ENCODE measurements at regions not wholly inside any gene's neighbourhood (a gene's known extent, or its start where the extent isn't known, plus 50 kb on each side); places are given as distances from the start of the nearest gene placed in this dataset.
"Not testable (repeated sequence)": the region's sequence is repeated elsewhere in the genome, so short reads cannot be mapped to it uniquely, and the experiment has no call there.

DNA sequence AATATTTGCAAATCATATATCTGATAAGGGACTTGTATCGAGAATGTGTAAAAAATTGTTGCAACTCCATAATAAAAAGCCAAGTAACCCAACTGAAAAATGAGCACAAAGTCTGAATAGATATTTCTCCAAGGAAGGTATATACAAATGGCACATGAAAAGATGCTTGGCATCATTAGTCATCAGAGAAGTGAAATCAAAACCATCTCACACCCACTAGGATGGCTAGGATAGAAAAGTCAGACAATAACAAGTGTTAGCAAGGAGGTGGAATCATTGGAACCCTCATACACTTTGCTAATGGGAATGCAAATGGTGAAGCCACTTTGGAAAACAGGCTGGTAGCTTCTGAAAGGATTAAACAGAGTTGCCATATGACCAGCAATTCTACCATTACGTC lies 182.7 kb downstream of the ERCC6L2 start:
- H3K4me1 Mint-ChIP-seq (ENCODE audit: low read depth) = peaks cover 39% of the 10 kb centered on the region
- H3K27ac Mint-ChIP-seq = no peak overlapping the region

DNA sequence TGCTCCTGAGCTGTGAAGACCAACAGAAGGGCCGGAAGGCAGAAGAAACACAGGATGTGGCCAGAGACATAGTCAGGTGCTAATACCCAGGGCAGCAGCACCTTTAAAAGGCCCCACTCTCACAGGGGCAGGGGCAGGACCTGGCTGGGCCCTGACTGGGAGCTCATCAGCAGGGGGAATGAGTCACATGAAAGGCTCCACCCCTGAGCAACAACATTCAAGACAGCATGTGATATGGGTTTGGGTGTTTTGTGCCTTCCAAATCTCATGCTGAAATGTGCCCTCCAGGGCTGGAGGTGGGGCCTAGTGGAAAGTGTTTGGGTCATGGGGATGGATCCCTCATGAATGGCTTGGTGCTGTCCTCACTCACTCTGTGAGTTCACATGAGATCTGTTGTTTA lies 181.7 kb downstream of the ERCC6L2 start:
- H3K9me3 Mint-ChIP-seq = peaks cover 9% of the 10 kb centered on the region
- H3K27ac Mint-ChIP-seq = no peak overlapping the region
- no peak for DNase-seq (ENCODE audit: low spot score)
- H3K4me1 Mint-ChIP-seq (ENCODE audit: low read depth) = peaks cover 37% of the 10 kb centered on the region
- H3K4me3 Mint-ChIP-seq = no peak overlapping the region
- H3K27me3 Mint-ChIP-seq (ENCODE audit: insufficient read depth) = peaks cover 2% of the 10 kb centered on the region
- peaks cover 2% of the 10 kb centered on the region for H3K36me3 Mint-ChIP-seq (ENCODE audit: low read depth)
- intact Hi-C loops (cut with micrococcal nuclease) = no loop called here

More for the DNA sequence above, 182.7 kb downstream of the ERCC6L2 start:
- H3K4me3 Mint-ChIP-seq = no peak overlapping the region
- peaks cover 2% of the 10 kb centered on the region for H3K36me3 Mint-ChIP-seq (ENCODE audit: low read depth)
- DNase-seq (ENCODE audit: low spot score) = no peak
- H3K27me3 Mint-ChIP-seq (ENCODE audit: insufficient read depth) = no peaks in the 10 kb centered on the region
- intact Hi-C loops (cut with micrococcal nuclease) = loop anchor here (2.0 kb wide), 1 partner anchor 41 kb away; no protein-coding TSS in a partner anchor
- H3K9me3 Mint-ChIP-seq = peaks cover 9% of the 10 kb centered on the region

DNA sequence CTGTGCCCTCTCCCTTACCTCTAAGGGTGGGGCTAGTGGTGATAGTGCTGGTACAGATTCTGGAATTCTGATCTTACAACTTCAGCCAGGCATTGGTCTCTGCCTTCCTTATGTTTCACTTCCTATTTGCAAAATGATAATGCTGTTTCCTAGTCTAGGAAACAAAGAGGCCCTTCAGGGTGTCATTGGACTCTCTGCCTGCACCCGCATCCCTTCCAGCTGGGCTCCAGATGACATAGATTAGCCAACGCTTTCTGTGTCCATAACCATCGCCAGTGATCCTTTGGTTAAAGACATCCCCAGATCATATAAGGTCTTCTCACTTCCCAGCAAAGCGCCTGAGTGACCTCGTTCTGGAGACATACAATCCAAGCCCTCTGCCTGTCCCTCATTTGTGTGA lies 180.7 kb downstream of the ERCC6L2 start:
- no peak for DNase-seq (ENCODE audit: low spot score)
- intact Hi-C loops (cut with micrococcal nuclease) = no loop called here
- H3K4me3 Mint-ChIP-seq = no peak overlapping the region
- peaks cover 2% of the 10 kb centered on the region for H3K36me3 Mint-ChIP-seq (ENCODE audit: low read depth)
- H3K4me1 Mint-ChIP-seq (ENCODE audit: low read depth) = peaks cover 27% of the 10 kb centered on the region
- peaks cover 9% of the 10 kb centered on the region for H3K9me3 Mint-ChIP-seq
- H3K27me3 Mint-ChIP-seq (ENCODE audit: insufficient read depth) = peaks cover 2% of the 10 kb centered on the region
- H3K27ac Mint-ChIP-seq = no peak overlapping the region

DNA sequence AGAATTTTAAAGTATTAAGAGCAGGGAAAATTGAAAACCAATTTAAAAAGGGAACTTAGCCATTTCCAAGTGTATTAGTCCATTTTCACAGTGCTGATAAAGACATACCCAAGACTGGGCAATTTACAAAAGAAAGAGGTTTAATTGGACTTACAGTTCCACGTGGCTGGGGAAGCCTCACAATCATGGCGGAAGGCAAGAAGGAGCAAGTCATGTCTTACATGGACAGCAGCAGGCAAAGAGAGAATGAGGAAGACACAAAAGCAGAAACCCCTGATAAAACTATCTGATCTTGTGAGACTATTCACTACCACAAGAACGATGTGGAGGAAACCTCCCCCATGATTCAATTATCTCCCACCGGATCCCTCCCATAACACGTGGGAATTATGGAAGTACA lies 178.8 kb downstream of the ERCC6L2 start:
- H3K36me3 Mint-ChIP-seq (ENCODE audit: low read depth); H3K27me3 Mint-ChIP-seq (ENCODE audit: insufficient read depth); H3K9me3 Mint-ChIP-seq; intact Hi-C loops (cut with micrococcal nuclease); H3K27ac Mint-ChIP-seq; H3K4me3 Mint-ChIP-seq; DNase-seq (ENCODE audit: low spot score): not testable (repeated sequence)
- H3K4me1 Mint-ChIP-seq (ENCODE audit: low read depth) = peaks cover 20% of the 10 kb centered on the region

DNA sequence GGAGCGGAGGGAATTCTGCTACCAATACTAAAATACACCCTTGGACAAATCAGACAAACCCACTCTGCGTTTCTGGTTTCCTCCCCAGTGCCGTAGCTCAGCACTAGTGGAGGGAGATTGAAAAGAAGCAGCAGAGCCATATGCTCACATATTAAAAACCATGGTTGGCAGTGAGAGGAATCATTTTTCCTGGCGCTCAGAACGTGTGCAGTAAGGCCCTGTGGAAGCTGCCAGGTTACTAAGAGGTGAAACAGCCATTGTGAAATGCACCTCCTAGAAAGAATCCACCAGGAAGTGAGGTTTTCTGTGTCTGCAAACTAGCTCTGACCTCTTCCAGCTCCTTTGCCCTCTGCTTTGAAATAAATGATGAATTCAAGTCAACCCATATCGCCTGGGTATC lies 177.2 kb downstream of the ERCC6L2 start:
- no peak overlapping the region for H3K27ac Mint-ChIP-seq
- peaks cover 8% of the 10 kb centered on the region for H3K9me3 Mint-ChIP-seq
- H3K4me1 Mint-ChIP-seq (ENCODE audit: low read depth) = peaks cover 18% of the 10 kb centered on the region
- peaks cover 3% of the 10 kb centered on the region for H3K27me3 Mint-ChIP-seq (ENCODE audit: insufficient read depth)
- no peak overlapping the region for H3K4me3 Mint-ChIP-seq
- H3K36me3 Mint-ChIP-seq (ENCODE audit: low read depth) = peaks cover 2% of the 10 kb centered on the region
- DNase-seq (ENCODE audit: low spot score) = no peak
- intact Hi-C loops (cut with micrococcal nuclease) = no loop called here

DNA sequence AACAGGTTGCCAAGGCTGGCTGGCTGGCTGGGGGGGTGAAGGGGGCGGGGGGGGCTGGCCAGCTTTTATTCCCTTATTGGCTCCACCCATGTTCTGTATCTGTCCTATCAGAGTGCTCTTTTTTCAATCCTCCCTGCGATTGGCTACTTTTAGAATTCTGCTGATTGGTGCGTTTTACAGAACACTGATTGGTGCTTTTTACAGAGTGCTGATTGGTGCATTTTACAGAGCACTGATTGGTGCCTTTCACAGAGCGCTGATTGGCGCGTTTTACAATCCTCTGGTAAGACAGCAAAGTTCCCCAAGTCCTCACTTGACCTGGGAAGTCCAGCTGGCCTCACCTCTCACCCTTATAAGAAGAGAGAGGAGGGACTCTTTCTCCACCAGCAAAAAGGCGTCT lies 175.9 kb downstream of the ERCC6L2 start:
- intact Hi-C loops (cut with micrococcal nuclease) = no loop called here
- no peak for DNase-seq (ENCODE audit: low spot score)
- Mint-ChIP-seq H3K4me3 (no peak overlapping the region), H3K36me3 (ENCODE audit: low read depth) (no peaks in the 10 kb centered on the region), H3K9me3 (peaks cover 3% of the 10 kb centered on the region), H3K27me3 (ENCODE audit: insufficient read depth) (peaks cover 3% of the 10 kb centered on the region), H3K4me1 (ENCODE audit: low read depth) (peaks cover 8% of the 10 kb centered on the region), H3K27ac (no peak overlapping the region)

DNA sequence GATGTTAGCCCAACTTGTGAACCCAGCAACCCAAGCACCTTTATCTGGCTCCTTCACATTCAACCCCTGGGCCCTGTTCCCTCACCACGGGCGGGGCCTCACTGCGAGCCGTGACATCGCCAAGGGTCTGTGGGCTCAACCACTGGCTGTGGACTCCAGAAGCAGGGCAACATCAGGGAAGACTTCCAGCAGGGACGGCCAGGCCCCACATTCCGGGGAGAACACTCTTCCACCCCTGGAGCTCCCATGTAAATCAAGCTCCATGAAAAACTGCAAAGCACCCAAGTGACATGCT lies 175.3 kb downstream of the ERCC6L2 start:
- H3K4me3 Mint-ChIP-seq = no peak overlapping the region
- intact Hi-C loops (cut with micrococcal nuclease) = no loop called here
- peaks cover 8% of the 10 kb centered on the region for H3K4me1 Mint-ChIP-seq (ENCODE audit: low read depth)
- H3K36me3 Mint-ChIP-seq (ENCODE audit: low read depth) = no peaks in the 10 kb centered on the region
- DNase-seq (ENCODE audit: low spot score) = no peak
- H3K9me3 Mint-ChIP-seq = peaks cover 3% of the 10 kb centered on the region
- H3K27ac Mint-ChIP-seq = no peak overlapping the region
- H3K27me3 Mint-ChIP-seq (ENCODE audit: insufficient read depth) = peaks cover 7% of the 10 kb centered on the region

DNA sequence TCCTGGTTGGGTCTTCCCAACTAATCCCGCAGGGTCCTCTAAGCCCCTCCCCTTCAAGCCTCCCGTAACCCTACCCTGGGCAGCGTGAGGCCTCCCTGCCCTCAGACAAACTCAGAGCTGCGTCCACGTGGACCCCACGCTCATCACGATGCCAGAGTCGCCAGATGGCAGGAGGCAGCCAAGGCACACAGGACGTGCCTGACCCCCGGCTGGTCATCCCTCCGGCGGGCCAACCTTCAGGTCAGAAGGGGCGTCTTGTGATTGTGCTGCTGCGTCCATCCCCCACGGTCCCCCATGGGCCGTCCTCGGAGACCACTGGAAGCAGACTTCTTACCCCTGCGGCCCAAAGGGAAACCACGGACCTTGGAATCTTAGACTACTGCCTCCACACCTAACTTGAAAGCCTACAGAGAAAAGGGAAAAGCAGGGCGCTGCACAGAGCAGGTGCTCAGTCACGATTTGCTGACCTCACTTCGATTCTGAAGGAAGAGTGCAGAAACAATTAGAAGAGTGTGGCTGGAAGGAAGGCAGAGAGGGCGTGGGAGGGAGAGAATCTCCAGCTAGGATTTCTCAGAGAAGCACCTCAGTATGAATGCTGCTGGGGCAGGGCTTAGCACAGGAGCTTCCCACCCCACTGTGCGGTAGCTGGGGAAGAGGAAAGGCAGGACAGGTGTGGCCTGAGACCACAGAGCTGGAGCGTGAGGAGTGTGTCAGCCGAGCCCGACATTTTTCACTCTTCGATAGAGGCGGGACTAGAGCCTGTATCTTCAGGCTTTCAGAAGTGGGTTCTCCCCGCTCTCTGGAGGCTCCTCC lies 174.8 kb downstream of the ERCC6L2 start:
- H3K27me3 Mint-ChIP-seq (ENCODE audit: insufficient read depth) = peaks cover 7% of the 10 kb centered on the region
- H3K9me3 Mint-ChIP-seq = peaks cover 3% of the 10 kb centered on the region
- no peaks in the 10 kb centered on the region for H3K36me3 Mint-ChIP-seq (ENCODE audit: low read depth)
- no peak for DNase-seq (ENCODE audit: low spot score)
- H3K4me3 Mint-ChIP-seq = no peak overlapping the region
- H3K27ac Mint-ChIP-seq = no peak overlapping the region
- peaks cover 8% of the 10 kb centered on the region for H3K4me1 Mint-ChIP-seq (ENCODE audit: low read depth)
- intact Hi-C loops (cut with micrococcal nuclease) = no loop called here

DNA sequence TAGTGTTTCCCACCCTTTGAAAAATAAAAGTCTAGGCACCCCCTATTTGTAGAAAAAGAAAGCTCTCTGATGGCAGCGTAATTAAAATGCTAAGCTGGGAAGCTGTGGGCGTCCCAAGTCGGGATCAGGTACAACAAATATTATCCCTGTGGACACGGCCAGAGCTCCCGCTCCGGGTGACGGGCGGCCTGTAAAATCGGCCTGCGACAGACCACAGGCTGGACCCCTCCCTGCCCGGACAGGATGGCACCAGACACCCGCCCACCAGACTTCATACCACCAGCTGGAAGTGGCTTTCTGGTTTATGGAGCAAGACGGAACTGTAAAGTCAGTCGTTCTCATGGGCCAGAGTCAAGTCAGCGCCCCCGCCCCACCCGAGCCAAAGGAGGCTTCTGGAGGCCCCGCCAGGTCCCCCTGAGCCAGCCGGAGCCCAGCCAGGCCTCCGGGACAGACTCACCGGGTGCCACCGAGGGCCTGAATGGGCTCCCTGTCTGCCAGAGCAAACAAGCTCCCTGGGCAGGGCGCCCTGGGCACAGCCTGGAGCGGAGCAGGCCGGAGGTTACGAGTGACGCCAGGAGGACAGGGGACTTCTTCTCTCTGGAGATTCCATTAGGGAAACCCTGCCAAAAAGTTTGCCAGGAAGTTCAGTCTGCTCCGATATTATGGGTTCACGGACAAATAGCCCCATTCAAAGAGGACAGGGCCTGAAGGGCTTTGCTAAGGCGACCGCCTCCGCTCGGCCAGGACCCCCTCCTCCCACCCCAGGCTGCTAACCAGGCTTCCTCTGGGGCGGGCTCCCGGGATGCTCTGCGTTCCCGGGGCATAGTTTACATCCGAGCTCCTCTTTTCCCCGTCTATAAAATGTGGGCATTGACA lies 173.7 kb downstream of the ERCC6L2 start:
- H3K9me3 Mint-ChIP-seq = peaks cover 2% of the 10 kb centered on the region
- H3K4me3 Mint-ChIP-seq = no peak overlapping the region
- peaks cover 10% of the 10 kb centered on the region for H3K27me3 Mint-ChIP-seq (ENCODE audit: insufficient read depth)
- DNase-seq (ENCODE audit: low spot score) = no peak
- H3K27ac Mint-ChIP-seq = no peak overlapping the region
- intact Hi-C loops (cut with micrococcal nuclease) = loop anchor here (1.0 to 5.0 kb wide), 2 partner anchors 101 to 172 kb away; partner anchors contain the start of gene ERCC6L2
- H3K4me1 Mint-ChIP-seq (ENCODE audit: low read depth) = peaks cover 8% of the 10 kb centered on the region
- H3K36me3 Mint-ChIP-seq (ENCODE audit: low read depth) = no peaks in the 10 kb centered on the region

DNA sequence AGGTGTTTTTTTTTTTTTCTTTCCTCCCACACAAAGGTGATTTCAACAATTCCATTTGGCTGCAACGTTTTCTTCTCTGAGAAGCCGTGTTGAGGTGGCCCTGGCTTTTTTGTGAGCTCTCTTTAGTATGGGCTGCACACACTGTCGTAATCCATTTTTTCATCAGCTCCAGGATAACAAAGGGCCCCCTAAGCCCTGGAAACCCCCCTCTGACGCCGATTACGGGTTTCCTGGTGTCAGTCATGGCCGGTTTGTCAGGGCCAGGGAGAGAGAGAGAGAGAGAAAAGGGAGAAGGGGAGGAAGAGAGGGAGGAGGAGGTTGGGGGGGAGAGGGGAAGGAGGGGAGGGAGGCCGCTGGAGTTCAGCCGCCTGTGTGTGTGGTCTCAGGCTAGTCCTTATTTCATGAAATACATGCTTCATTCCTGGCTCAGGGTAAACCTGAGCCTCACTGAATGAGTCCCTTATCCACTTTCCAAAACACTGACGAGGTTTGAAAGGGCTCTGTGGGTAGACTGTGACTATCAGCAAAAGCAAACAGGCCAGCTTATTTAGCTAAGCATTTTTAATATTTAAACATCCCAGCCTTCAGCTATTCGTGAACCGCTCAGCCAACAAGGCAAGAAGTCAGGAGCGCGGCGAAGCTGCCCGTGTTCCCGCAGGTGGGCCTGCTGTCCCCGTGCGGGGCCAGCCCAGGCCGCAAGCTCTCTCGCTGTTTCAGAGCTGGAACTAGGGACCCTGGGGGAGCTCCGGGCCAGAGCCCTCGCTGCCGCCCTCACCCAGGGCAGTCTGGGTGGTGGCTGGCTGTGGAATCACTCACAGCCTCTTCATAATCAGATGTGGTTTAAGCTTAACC lies 172.8 kb downstream of the ERCC6L2 start:
- intact Hi-C loops (cut with micrococcal nuclease) = loop anchor here (1.0 to 5.0 kb wide), 2 partner anchors 102 to 171 kb away; partner anchors contain the start of gene ERCC6L2
- DNase-seq (ENCODE audit: low spot score) = no peak
- peaks cover 11% of the 10 kb centered on the region for H3K27me3 Mint-ChIP-seq (ENCODE audit: insufficient read depth)
- no peaks in the 10 kb centered on the region for H3K9me3 Mint-ChIP-seq
- peak overlapping the region; percentile 86 for H3K27ac Mint-ChIP-seq
- peak overlapping the region; percentile 5 for H3K4me3 Mint-ChIP-seq
- H3K4me1 Mint-ChIP-seq (ENCODE audit: low read depth) = peaks cover 8% of the 10 kb centered on the region
- H3K36me3 Mint-ChIP-seq (ENCODE audit: low read depth) = no peaks in the 10 kb centered on the region

DNA sequence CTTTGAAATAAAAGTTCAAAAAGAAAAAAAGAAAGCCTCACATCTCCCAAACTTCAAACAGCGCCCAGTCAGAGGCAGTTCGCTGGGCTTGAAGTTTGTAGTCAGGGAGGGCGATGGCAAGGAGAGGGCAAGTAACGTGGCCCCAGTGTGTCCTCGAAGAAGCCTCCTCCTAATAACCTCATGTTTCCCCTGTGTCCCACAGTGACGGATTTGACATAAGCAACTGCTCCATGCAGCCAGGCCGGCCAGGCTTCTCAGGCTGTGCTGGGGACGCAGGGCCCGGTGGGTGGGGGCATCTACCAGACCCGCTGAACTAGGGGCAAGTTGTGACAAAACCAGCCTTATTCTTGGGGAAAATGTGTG lies 172.2 kb downstream of the ERCC6L2 start:
- Mint-ChIP-seq H3K9me3 (no peaks in the 10 kb centered on the region), H3K4me3 (peak overlapping the region; percentile 5), H3K27ac (peak overlapping the region; percentile 86), H3K27me3 (ENCODE audit: insufficient read depth) (peaks cover 11% of the 10 kb centered on the region), H3K36me3 (ENCODE audit: low read depth) (no peaks in the 10 kb centered on the region), H3K4me1 (ENCODE audit: low read depth) (peaks cover 8% of the 10 kb centered on the region)
- no peak for DNase-seq (ENCODE audit: low spot score)
- intact Hi-C loops (cut with micrococcal nuclease) = loop anchor here (1.0 to 5.0 kb wide), 2 partner anchors 103 to 170 kb away; partner anchors contain the start of gene ERCC6L2

DNA sequence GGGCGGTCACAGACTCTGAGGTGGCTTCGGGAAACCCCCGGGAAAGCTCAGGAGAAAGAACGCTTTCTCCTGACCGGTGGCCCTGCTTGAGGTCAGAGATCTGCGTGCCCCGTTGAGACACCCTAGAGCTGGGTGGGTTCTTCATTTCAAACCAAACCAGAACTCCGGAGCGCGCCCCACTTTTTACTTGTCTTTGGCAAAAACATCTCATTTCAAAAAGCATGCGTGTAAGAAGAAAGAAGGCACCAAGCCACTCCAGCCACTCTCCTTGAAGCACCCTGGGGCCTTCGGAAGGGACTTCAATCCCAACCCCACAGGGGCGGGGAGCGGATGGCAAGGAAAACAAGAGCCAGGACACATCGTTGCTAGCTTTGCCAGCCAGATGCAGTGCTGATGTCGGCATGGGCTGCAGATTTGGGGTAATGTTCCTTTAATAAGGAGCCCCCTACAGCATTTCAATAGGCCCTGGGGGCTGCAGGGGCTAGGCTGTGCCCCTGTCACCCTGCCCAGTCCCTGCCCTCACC lies 171.7 kb downstream of the ERCC6L2 start:
- H3K27me3 Mint-ChIP-seq (ENCODE audit: insufficient read depth) = peaks cover 9% of the 10 kb centered on the region
- H3K27ac Mint-ChIP-seq = no peak overlapping the region
- peaks cover 8% of the 10 kb centered on the region for H3K4me1 Mint-ChIP-seq (ENCODE audit: low read depth)
- intact Hi-C loops (cut with micrococcal nuclease) = loop anchor here (5.0 kb wide), 1 partner anchor 170 kb away; the partner anchor contains the start of gene ERCC6L2
- H3K4me3 Mint-ChIP-seq = no peak overlapping the region
- no peaks in the 10 kb centered on the region for H3K36me3 Mint-ChIP-seq (ENCODE audit: low read depth)
- H3K9me3 Mint-ChIP-seq = no peaks in the 10 kb centered on the region
- DNase-seq (ENCODE audit: low spot score) = no peak
